B cell (primary cell): ENCODE measurements at regions not wholly inside any gene's neighbourhood (a gene's known extent, or its start where the extent isn't known, plus 50 kb on each side); places are given as distances from the start of the nearest gene placed in this dataset.

ENCODE experiments used
- CTCF ChIP-seq: fragments of 200-600 bp; IDR thresholded peaks from one replicate; pipeline ENCODE4 v1.8.0; 2022; ENCODE audit warnings: antibody characterized with exemption, mild to moderate bottlenecking
- EZH2 ChIP-seq: IDR thresholded peaks from 2 replicates; pipeline ENCODE4 v1.6.1; 2012; ENCODE audit warnings: borderline replicate concordance, low read depth, mild to moderate bottlenecking, moderate library complexity, low read length; ENCODE audit not compliant: insufficient read depth, poor library complexity, severe bottlenecking

- no peak for TF ChIP-seq CTCF
- no peak for TF ChIP-seq EZH2
Observed at GRCh38 chr5:89299998-89300397, 417.0 kb upstream of the MEF2C start.
